ENCODE measurements at regions not wholly inside any gene's neighbourhood (a gene's known extent, or its start where the extent isn't known, plus 50 kb on each side); places are given as distances from the start of the nearest gene placed in this dataset.

GRCh38 chr2:168300460-168300859, 53.1 kb upstream of the STK39 start:
- in situ Hi-C loops (cut with HindIII; ENCODE audit: low sequenced_read_pairs) = no loop called here
- peak; percentile 18 for DNase-seq (ENCODE audit: low read depth)

GRCh38 chr2:168304024-168304681, 56.8 kb upstream of the STK39 start:
- H3K4me3 ChIP-seq (ENCODE audit: low read depth, low read length) = no peak overlapping the region
- DNase-seq (ENCODE audit: low read depth) = no peak
- in situ Hi-C loops (cut with HindIII; ENCODE audit: low sequenced_read_pairs) = no loop called here
- no peak for TF ChIP-seq CTCF (IDR thresholded peaks at IDR 0.05; ENCODE audit: low read depth, low read length, missing control alignments)

More at GRCh38 chr2:168300460-168300859, 53.1 kb upstream of the STK39 start:
- no peak for TF ChIP-seq CTCF (IDR thresholded peaks at IDR 0.05; ENCODE audit: low read depth, low read length, missing control alignments)
- no peak overlapping the region for H3K4me3 ChIP-seq (ENCODE audit: low read depth, low read length)

GRCh38 chr2:168307379-168307778, 60.0 kb upstream of the STK39 start:
- in situ Hi-C loops (cut with HindIII; ENCODE audit: low sequenced_read_pairs) = no loop called here
- no peak for TF ChIP-seq CTCF (IDR thresholded peaks at IDR 0.05; ENCODE audit: low read depth, low read length, missing control alignments)
- no peak for DNase-seq (ENCODE audit: low read depth)
- H3K4me3 ChIP-seq (ENCODE audit: low read depth, low read length) = no peak overlapping the region

GRCh38 chr2:168310580-168310979, 63.2 kb upstream of the STK39 start:
- in situ Hi-C loops (cut with HindIII; ENCODE audit: low sequenced_read_pairs) = no loop called here
- DNase-seq (ENCODE audit: low read depth) = no peak
- TF ChIP-seq CTCF (IDR thresholded peaks at IDR 0.05; ENCODE audit: low read depth, low read length, missing control alignments) = no peak
- H3K4me3 ChIP-seq (ENCODE audit: low read depth, low read length) = no peak overlapping the region

- no peak for TF ChIP-seq CTCF (IDR thresholded peaks at IDR 0.05; ENCODE audit: low read depth, low read length, missing control alignments)
- in situ Hi-C loops (cut with HindIII; ENCODE audit: low sequenced_read_pairs) = no loop called here
- H3K4me3 ChIP-seq (ENCODE audit: low read depth, low read length) = no peak overlapping the region
- DNase-seq (ENCODE audit: low read depth) = no peak
Measured at GRCh38 chr2:168311261-168311910, 64.0 kb upstream of the STK39 start.

- no peak for TF ChIP-seq CTCF (IDR thresholded peaks at IDR 0.05; ENCODE audit: low read depth, low read length, missing control alignments)
- H3K4me3 ChIP-seq (ENCODE audit: low read depth, low read length) = no peak overlapping the region
- in situ Hi-C loops (cut with HindIII; ENCODE audit: low sequenced_read_pairs) = no loop called here
- DNase-seq (ENCODE audit: low read depth) = no peak
Measured at GRCh38 chr2:168312036-168312822, 64.8 kb upstream of the STK39 start.

All from astrocyte of the cerebellum (primary cell).